Upper lobe of right lung (tissue), 1 donor: ENCODE measurements at regions not wholly inside any gene's neighbourhood (a gene's known extent, or its start where the extent isn't known, plus 50 kb on each side); places are given as distances from the start of the nearest gene placed in this dataset.

ENCODE experiments used
- ATAC-seq: fragments of 200-7000 bp; cut with Tn5 transposase; one replicate; pipeline ENCODE4 v1.9.1; 2020; ENCODE audit warnings: mild to moderate bottlenecking, moderate library complexity
- DNase-seq: peaks from one replicate; pipeline ENCODE4 v3.0.0-alpha.2; 2020
- H3K27ac ChIP-seq: fragments of 200-600 bp; one replicate; pipeline ENCODE4 v1.8.0; 2022
- H3K27me3 ChIP-seq: fragments of 200-600 bp; one replicate; pipeline ENCODE4 v1.8.0; 2022; ENCODE audit warnings: mild to moderate bottlenecking
- H3K36me3 ChIP-seq: fragments of 200-600 bp; one replicate; pipeline ENCODE4 v1.8.0; 2022
- H3K4me1 ChIP-seq: fragments of 200-600 bp; one replicate; pipeline ENCODE4 v1.8.0; 2022
- H3K4me3 ChIP-seq: fragments of 200-600 bp; one replicate; pipeline ENCODE4 v1.8.0; 2022; ENCODE audit warnings: mild to moderate bottlenecking
- H3K9me3 ChIP-seq: fragments of 200-600 bp; one replicate; pipeline ENCODE4 v1.8.0; 2022
- intact Hi-C: fragments of 100-400 bp; cut with DNase I; formaldehyde crosslinking; loops from one replicate; pipeline ENCODE4 v1.11.0; 2022
- TF ChIP-seq, protein P1 (sequence below): fragments of 200-600 bp; IDR thresholded peaks from one replicate; pipeline ENCODE4 v1.8.0; 2022; ENCODE audit warnings: antibody characterized with exemption
- donor health status: DM: no; HTN: yes; CAD: no; lungs with severe emphysema.

DNA sequence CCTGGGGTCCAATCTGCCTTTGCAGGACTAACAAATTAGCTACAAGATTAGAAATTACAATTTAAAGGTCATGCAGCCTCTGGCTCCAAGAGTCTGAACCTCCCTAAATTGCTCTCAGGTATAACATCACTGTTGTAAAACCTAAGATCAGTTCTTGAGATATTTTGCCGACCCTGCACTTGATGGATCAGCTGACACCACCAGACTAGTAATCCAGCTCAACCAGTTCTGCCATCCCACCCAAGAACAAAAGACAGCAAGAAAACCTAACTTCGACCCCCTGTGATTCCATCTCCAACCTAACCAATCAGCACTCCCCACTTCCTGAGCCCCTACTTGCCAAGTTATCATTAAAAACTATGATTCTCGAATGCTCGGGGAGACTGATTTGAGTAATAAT, 323.0 kb upstream of the BOD1L1 start:
- Histone ChIP-seq H3K4me1 (no peaks in the 10 kb centered on the region), H3K36me3 (no peaks in the 10 kb centered on the region), H3K27ac (no peak overlapping the region), H3K27me3 (no peaks in the 10 kb centered on the region), H3K4me3 (no peak overlapping the region), H3K9me3 (no peaks in the 10 kb centered on the region)
- ATAC-seq (no peak), DNase-seq (no peak)
- intact Hi-C loops = no loop called here
- TF ChIP-seq, protein P1, sequence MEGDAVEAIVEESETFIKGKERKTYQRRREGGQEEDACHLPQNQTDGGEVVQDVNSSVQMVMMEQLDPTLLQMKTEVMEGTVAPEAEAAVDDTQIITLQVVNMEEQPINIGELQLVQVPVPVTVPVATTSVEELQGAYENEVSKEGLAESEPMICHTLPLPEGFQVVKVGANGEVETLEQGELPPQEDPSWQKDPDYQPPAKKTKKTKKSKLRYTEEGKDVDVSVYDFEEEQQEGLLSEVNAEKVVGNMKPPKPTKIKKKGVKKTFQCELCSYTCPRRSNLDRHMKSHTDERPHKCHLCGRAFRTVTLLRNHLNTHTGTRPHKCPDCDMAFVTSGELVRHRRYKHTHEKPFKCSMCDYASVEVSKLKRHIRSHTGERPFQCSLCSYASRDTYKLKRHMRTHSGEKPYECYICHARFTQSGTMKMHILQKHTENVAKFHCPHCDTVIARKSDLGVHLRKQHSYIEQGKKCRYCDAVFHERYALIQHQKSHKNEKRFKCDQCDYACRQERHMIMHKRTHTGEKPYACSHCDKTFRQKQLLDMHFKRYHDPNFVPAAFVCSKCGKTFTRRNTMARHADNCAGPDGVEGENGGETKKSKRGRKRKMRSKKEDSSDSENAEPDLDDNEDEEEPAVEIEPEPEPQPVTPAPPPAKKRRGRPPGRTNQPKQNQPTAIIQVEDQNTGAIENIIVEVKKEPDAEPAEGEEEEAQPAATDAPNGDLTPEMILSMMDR = no peak

DNA sequence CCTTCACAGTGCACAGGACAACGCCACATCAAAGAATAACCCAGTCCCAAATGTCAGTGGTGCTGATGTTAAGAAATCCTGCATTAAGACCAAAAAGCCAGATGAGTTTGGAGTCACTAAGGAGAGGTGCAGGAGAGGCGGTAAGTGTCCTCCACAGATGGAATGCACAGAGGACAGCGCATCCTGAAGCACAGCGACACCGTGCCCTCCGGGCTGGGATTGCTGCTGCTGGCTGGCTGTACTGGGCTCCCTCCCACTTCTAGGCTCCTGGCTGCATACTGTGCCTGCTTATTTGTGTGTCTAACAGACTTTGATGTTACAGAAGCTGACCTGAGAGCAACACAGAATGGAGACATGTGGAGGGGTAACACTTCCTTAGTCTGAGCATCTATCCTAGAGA, 325.6 kb upstream of the BOD1L1 start:
- no peak overlapping the region for H3K27ac ChIP-seq
- TF ChIP-seq, protein P1 = no peak
- no peaks in the 10 kb centered on the region for H3K4me1 ChIP-seq
- no peak for DNase-seq
- H3K4me3 ChIP-seq = no peak overlapping the region
- no peaks in the 10 kb centered on the region for H3K36me3 ChIP-seq
- no peaks in the 10 kb centered on the region for H3K9me3 ChIP-seq
- intact Hi-C loops = no loop called here
- peak; percentile 24 for ATAC-seq
- no peaks in the 10 kb centered on the region for H3K27me3 ChIP-seq

DNA sequence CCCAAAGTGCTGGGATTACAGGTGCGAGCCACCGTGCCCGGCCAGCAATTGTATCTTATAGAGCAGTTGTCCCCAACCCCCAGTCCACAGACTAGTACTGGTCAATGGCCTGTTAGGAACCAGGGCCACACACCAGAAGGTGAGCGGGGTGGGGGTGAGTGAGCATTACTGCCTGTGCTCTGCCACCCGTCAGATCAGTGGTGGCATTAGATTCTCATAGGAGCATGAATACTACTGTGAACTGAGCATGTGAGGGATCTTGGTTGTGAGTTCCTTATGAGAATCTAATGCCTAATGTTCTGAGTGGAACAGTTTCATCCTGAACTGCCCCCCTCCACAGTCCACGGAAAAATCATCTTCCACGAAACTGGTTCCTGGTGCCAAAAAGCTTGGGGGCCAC, 328.0 kb upstream of the BOD1L1 start:
- intact Hi-C loops = no loop called here
- DNase-seq = no peak
- TF ChIP-seq, protein P1 = no peak
- Histone ChIP-seq H3K9me3 (no peaks in the 10 kb centered on the region), H3K27ac (no peak overlapping the region), H3K36me3 (no peaks in the 10 kb centered on the region), H3K27me3 (no peaks in the 10 kb centered on the region), H3K4me3 (no peak overlapping the region), H3K4me1 (no peaks in the 10 kb centered on the region)
- no peak for ATAC-seq

DNA sequence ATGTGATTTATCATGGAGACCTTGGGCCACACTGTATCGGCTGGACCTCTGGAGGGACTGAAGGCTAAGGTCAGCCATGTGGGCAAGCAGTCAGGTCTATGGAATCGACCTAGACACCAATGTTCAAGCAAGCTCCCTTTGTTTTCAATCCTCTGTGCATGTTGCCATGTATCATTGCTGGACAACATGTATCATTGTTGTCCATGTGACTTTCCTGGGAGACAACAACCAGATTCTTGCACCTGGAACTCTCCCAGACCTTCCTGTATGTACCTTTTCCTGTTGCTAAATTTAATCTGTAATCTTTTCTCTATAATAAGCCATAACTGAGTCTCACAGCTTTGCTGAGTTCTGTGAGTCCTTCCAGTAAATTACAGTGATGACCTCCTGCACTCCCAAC, 329.4 kb upstream of the BOD1L1 start:
- ATAC-seq (no peak), DNase-seq (no peak)
- Histone ChIP-seq H3K36me3 (no peaks in the 10 kb centered on the region), H3K9me3 (no peaks in the 10 kb centered on the region), H3K4me1 (no peaks in the 10 kb centered on the region), H3K4me3 (no peak overlapping the region), H3K27ac (no peak overlapping the region), H3K27me3 (no peaks in the 10 kb centered on the region)
- TF ChIP-seq, protein P1 = no peak
- intact Hi-C loops = no loop called here

DNA sequence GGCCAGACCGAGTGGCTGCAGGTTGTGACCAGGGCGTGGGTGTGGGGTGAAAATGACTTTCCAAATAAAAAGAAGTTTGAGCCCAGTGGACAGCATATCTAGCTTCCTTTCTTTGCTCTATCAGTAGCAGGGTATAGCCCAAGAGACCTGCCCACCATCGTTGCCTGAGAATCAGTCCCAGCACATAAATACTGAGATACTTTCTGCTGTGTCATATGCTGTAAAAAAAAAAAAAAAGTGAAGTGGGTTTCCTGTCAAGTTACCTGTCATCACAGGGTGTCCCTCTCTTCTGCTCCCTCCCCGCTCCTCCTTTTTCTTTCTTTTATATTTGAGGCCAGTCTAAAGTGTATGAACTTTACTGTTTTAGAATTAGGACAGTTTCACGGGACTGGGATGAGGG, 330.3 kb upstream of the BOD1L1 start:
- Histone ChIP-seq H3K9me3 (no peaks in the 10 kb centered on the region), H3K36me3 (no peaks in the 10 kb centered on the region), H3K4me3 (no peak overlapping the region), H3K27ac (no peak overlapping the region), H3K4me1 (no peaks in the 10 kb centered on the region), H3K27me3 (no peaks in the 10 kb centered on the region)
- intact Hi-C loops = no loop called here
- TF ChIP-seq, protein P1 = no peak
- ATAC-seq (no peak), DNase-seq (no peak)

DNA sequence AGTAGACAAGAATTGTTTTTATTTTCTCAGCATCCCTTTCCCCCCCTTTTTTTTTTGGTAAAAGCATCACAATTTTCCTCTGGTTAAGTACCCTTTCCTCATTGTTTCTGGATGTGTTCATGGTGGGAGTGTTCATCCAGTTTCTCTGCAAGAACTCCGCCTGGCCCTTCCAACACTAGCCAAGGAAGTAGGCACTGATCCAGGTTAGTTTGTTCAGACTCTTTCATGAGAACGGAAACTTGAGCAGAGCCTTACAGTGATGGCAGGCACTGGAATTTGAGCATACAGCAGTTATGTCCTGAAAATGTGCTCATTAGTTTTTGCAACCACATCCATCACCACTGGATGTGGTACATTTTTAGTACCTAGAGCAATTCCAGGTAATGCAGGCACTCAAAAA, 336.1 kb upstream of the BOD1L1 start:
- Histone ChIP-seq H3K4me3 (no peak overlapping the region), H3K36me3 (no peaks in the 10 kb centered on the region), H3K4me1 (no peaks in the 10 kb centered on the region), H3K27ac (no peak overlapping the region), H3K9me3 (no peaks in the 10 kb centered on the region), H3K27me3 (no peaks in the 10 kb centered on the region)
- ATAC-seq (no peak), DNase-seq (no peak)
- intact Hi-C loops = no loop called here
- TF ChIP-seq, protein P1 = no peak
